ENCODE measurements at regions not wholly inside any gene's neighbourhood (a gene's known extent, or its start where the extent isn't known, plus 50 kb on each side); places are given as distances from the start of the nearest gene placed in this dataset.

DNA sequence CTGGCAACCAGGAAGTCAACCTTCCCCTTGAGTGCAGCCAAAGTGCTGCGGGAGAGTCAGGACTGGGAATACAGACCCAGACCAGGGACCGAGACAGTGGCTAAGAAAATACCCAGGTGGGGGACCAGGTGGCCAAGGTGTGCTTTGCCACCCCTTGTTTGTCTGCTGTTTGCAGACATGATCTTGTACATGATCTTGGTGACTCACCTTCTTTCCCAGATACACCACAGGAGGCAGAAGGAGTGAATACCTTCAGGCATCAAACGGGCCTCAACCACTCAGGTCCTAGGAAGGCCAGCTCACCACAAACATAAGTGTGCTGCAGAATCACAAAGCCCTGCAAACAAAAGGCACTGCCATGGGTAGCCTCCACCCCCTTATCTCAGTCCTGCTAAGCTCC is 62.0 kb downstream of the CNGA2 start:
- DNase-seq, result no peak

- peak; percentile 41 for DNase-seq
These were observed 67.4 kb downstream of the CNGA2 start for GRCh38 chrX:151801980-151802379.

GRCh38 chrX:151806967-151807540 is 72.5 kb downstream of the CNGA2 start:
- no peak for DNase-seq

- no peak for DNase-seq
These were observed 78.1 kb downstream of the CNGA2 start for GRCh38 chrX:151812661-151813060.

- no peak for DNase-seq
These were observed 80.2 kb downstream of the CNGA2 start for GRCh38 chrX:151814767-151815166.

- no peak for DNase-seq
These were observed 80.9 kb downstream of the CNGA2 start for GRCh38 chrX:151815398-151815797.

GRCh38 chrX:151816934-151817333 is 82.4 kb downstream of the CNGA2 start:
- DNase-seq, result no peak

- DNase-seq, result no peak
These were observed 84.3 kb downstream of the CNGA2 start for GRCh38 chrX:151818828-151819227.

DNA sequence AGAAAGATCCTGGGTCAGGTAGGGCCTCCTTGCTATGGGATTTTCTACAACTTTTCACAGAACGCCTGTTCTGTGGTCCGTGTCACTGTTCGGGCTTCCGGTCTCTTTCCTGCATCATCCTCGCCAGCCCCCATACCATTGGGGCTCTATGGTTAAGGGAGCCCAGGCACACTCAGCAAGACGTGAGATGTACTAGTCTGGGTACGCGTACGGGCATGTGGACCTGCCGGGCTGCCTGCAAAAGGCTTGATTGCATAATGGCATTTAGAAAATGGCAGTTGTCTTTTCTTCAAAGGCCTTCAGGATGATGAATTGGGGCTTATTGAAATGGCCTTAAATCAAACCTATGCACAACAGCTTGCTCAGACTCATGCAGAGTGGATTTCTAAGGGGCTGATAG is 86.7 kb downstream of the CNGA2 start:
- DNase-seq, result no peak

GRCh38 chrX:151825007-151825406 is 87.7 kb upstream of the MAGEA4 start:
- no peak for DNase-seq

GRCh38 chrX:151825925-151826485 is 86.7 kb upstream of the MAGEA4 start:
- peak; percentile 73 for DNase-seq

DNA sequence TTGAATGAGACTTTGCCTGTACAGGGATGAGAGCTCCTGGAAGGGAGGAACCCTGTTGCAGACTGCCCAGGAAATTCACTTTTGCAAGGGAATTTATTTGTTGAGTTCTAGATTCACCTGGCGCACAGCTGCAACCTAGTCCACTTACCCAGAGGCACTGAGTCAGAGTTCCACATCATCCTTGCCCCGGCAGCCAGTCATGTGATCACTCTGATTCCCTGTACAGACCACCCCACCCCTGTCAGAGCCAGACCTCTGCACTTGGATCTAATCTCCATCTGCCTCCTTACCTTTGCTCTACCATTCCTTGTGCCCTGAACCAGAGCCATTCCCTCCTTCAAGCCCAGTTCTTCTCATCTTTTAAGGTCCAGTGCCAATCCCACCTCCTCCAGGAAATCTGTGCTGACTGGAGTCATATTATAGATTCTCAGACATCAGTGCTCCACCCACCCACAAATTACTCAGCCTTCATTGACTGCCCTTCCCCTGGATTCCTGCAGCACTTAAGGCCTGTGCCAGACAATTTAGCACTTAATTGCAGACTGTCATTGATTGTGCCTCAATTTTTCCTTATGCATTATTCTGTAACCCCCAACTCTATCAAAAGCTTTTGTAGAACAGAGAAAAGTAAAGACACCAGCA is 84.1 kb upstream of the MAGEA4 start:
- peak; percentile 3 for DNase-seq

DNA sequence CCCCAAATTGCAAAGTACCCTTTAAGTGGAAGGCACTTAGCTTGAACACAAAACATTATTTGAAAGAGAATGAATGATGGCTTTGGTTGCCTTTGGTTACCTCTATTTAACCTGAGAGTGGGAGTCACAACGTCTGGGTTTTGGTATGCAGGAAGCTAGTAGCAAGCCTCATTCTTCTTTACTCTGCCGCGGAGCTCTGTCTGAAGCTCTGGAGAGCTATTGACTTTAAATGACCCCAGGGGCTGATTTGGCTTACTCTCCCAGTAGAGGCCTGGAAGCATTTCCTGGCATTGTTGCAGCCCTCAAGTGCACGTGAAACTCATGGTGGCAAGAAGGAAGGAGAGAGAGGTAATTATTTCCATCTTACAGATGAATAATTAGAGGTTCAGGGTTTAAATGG is 81.8 kb upstream of the MAGEA4 start:
- DNase-seq, result peak; percentile 84

DNA sequence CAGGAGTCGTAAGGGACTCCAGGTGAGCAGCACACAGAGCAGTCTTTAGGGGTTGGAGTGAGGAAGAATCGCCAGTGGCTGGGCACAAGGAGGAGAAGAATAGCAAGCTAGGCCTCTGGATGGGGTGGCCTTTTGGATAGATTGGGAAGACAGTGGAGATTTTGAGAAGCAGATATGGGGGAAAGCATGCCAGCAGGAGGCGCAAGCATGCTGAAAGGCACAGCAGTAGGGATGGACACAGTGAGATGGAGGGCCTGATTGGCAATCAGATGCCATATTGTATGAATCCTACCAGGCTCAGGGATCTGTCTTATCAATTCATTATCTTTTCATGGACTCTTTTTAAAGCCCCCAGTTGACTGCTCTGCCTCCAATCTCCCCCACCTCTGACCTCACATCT is 60.4 kb upstream of the MAGEA4 start:
- no peak for DNase-seq

GRCh38 chrX:151854726-151855495 is 57.8 kb upstream of the MAGEA4 start:
- DNase-seq, result no peak

DNA sequence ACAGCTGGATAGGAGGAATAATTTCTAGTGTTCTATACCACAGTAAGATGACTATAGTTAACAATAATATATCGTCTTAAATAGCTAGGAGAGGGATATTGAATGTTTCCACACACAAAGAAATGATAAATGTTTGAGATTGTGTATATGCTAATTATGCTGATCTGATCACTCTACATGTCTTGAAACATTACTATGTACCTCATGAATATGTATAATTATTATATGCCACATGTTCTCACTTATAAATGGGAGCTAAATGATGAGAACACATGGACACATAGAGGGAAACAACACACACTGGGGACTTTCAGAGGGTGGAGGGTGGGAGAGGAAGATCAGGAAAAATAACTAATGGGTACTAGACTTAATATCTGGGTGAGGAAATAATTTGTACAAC is 53.2 kb upstream of the MAGEA4 start:
- no peak for DNase-seq

- DNase-seq, result no peak
These were observed 51.9 kb upstream of the MAGEA4 start for GRCh38 chrX:151860827-151861226.
